Left ventricle myocardium inferior (tissue), 1 donor: ENCODE measurements at regions not wholly inside any gene's neighbourhood (a gene's known extent, or its start where the extent isn't known, plus 50 kb on each side); places are given as distances from the start of the nearest gene placed in this dataset.
"Not testable (repeated sequence)": the region's sequence is repeated elsewhere in the genome, so short reads cannot be mapped to it uniquely, and the experiment has no call there.

Source experiments
- DNase-seq: peaks from one replicate; pipeline ENCODE4 v3.0.0-alpha.2; 2020
- H3K27ac ChIP-seq: fragments of 200-600 bp; replicated peaks from 2 replicates; pipeline ENCODE4 v1.8.0; 2021
- H3K27me3 ChIP-seq: fragments of 200-600 bp; 2 replicates; pipeline ENCODE4 v1.8.0; 2021; ENCODE audit warnings: low read depth
- H3K36me3 ChIP-seq: fragments of 200-600 bp; 2 replicates; pipeline ENCODE4 v1.8.0; 2021
- H3K4me1 ChIP-seq: fragments of 200-600 bp; 2 replicates; pipeline ENCODE4 v1.8.0; 2021
- H3K4me3 ChIP-seq: fragments of 200-600 bp; 2 replicates; pipeline ENCODE4 v1.8.0; 2021; ENCODE audit warnings: mild to moderate bottlenecking, moderate library complexity
- H3K9me3 ChIP-seq: fragments of 200-600 bp; replicated peaks from 2 replicates; pipeline ENCODE4 v1.8.0; 2021
- CTCF ChIP-seq: fragments of 200-600 bp; IDR thresholded peaks from 2 replicates; pipeline ENCODE4 v1.8.0; 2021; ENCODE audit warnings: antibody characterized with exemption, mild to moderate bottlenecking, borderline replicate concordance
- intact Hi-C: fragments of 100-400 bp; cut with micrococcal nuclease; formaldehyde crosslinking; loops from one replicate; pipeline ENCODE4 v1.11.0; 2022
- donor health status: DM: no; HTN: yes; CAD: no; lungs with severe emphysema.

- no peak overlapping the region for H3K4me3 ChIP-seq
- H3K4me1 ChIP-seq, result no peaks in the 10 kb centered on the region
- H3K27me3 ChIP-seq, result no peaks in the 10 kb centered on the region
- peaks cover 9% of the 10 kb centered on the region for H3K9me3 ChIP-seq
- no peak overlapping the region for H3K27ac ChIP-seq
- H3K36me3 ChIP-seq, result no peaks in the 10 kb centered on the region
- TF ChIP-seq CTCF, result no peak
- intact Hi-C loops, result no loop called here
- no peak for DNase-seq
These were observed 321.5 kb upstream of the FAM78B start for GRCh38 chr1:166488327-166488726.

DNA sequence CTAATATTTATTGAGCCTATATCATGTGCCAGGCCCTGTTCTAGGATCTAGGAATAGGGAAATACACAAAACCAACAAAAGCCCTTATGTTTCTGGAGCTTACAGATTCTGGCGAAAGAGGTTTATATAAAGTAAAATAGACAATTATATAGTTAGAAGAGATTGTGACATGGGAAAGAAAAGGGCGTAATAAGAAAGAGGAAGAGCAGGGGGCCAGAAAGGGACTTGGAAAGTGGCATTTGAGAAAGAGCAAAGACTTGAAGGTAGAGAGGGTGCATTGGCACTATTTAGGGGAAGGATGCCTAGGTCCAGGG, 322.5 kb upstream of the FAM78B start:
- H3K4me3 ChIP-seq, result peak overlapping the region; percentile 41
- DNase-seq, result no peak
- H3K27me3 ChIP-seq, result no peaks in the 10 kb centered on the region
- intact Hi-C loops, result no loop called here
- H3K9me3 ChIP-seq, result peaks cover 9% of the 10 kb centered on the region
- no peak overlapping the region for H3K27ac ChIP-seq
- H3K36me3 ChIP-seq, result no peaks in the 10 kb centered on the region
- H3K4me1 ChIP-seq, result no peaks in the 10 kb centered on the region
- no peak for TF ChIP-seq CTCF

- peak overlapping the region; percentile 41 for H3K4me3 ChIP-seq
- H3K9me3 ChIP-seq, result peaks cover 9% of the 10 kb centered on the region
- H3K27me3 ChIP-seq, result no peaks in the 10 kb centered on the region
- H3K4me1 ChIP-seq, result no peaks in the 10 kb centered on the region
- intact Hi-C loops, result no loop called here
- no peak for TF ChIP-seq CTCF
- peak overlapping the region; percentile 27 for H3K27ac ChIP-seq
- no peak for DNase-seq
- H3K36me3 ChIP-seq, result no peaks in the 10 kb centered on the region
These were observed 323.1 kb upstream of the FAM78B start for GRCh38 chr1:166489670-166490436.

- H3K9me3 ChIP-seq, result peaks cover 9% of the 10 kb centered on the region
- no peak for TF ChIP-seq CTCF
- H3K4me3 ChIP-seq, result peak overlapping the region; percentile 41
- DNase-seq, result no peak
- H3K4me1 ChIP-seq, result no peaks in the 10 kb centered on the region
- H3K27me3 ChIP-seq, result no peaks in the 10 kb centered on the region
- no peaks in the 10 kb centered on the region for H3K36me3 ChIP-seq
- H3K27ac ChIP-seq, result no peak overlapping the region
- intact Hi-C loops, result no loop called here
These were observed 323.7 kb upstream of the FAM78B start for GRCh38 chr1:166490437-166490991.

DNA sequence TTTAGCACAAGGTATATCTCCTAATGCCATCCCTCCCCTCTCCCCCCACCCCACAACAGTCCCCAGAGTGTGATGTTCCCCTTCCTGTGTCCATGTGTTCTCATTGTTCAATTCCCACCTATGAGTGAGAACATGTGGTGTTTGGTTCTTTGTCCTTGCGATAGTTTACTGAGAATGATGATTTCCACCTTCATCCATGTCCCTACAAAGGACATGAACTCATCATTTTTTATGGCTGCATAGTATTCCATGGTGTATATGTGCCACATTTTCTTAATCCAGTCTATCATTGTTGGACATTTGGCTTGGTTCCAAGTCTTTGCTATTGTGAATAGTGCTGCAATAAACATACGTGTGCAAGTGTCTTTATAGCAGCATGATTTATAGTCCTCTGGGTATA, 327.0 kb upstream of the FAM78B start:
- H3K4me1 ChIP-seq, H3K4me3 ChIP-seq, DNase-seq, intact Hi-C loops, H3K36me3 ChIP-seq, H3K27ac ChIP-seq, H3K27me3 ChIP-seq: not testable (repeated sequence)
- peaks cover 14% of the 10 kb centered on the region for H3K9me3 ChIP-seq

- no peak for TF ChIP-seq CTCF
- no peak for DNase-seq
- Histone ChIP-seq H3K9me3 (peaks cover 3% of the 10 kb centered on the region), H3K4me1 (no peaks in the 10 kb centered on the region), H3K27ac (no peak overlapping the region), H3K4me3 (no peak overlapping the region), H3K27me3 (no peaks in the 10 kb centered on the region), H3K36me3 (no peaks in the 10 kb centered on the region)
- intact Hi-C loops, result no loop called here
These were observed 331.9 kb upstream of the POGK start for GRCh38 chr1:166507347-166507746.
